GM18498 (cell line): ENCODE measurements at regions not wholly inside any gene's neighbourhood (a gene's known extent, or its start where the extent isn't known, plus 50 kb on each side); places are given as distances from the start of the nearest gene placed in this dataset.

Experiments
- ATAC-seq: cut with Tn5 transposase; IDR thresholded peaks from one replicate; pipeline ENCODE4 v1.9.1; 2021; ENCODE audit warnings: mild to moderate bottlenecking, moderate library complexity; ENCODE audit not compliant: unreplicated experiment

DNA sequence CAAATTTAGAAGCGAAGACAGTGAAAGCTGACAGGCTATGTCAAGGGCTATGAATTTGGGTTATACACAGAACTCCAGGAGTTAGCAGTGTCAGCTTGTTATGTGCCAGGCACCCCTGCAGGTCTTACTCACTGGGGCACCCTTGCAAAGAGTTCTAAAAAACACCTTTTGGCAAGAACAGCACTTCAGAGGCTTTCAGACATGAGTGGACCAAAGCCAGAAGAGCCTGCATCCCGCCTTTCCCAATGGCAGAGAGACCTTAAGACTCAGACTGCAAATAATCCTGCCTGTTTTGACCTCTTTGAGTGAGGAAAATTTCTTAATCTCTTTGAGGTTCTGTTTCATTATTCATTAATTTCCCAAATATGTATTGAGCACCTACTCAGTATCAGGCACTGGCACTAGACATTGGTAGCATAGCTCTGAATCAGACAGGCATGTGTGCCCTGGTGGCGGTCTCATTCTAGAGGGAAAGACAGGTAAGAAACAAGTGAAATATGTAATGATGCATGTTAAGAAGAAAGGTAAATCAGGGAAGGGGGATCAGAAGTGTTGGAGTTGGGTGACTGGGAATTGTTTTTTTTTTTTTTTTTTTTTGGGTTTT, 280.0 kb downstream of the KBTBD8 start:
- ATAC-seq = no peak

DNA sequence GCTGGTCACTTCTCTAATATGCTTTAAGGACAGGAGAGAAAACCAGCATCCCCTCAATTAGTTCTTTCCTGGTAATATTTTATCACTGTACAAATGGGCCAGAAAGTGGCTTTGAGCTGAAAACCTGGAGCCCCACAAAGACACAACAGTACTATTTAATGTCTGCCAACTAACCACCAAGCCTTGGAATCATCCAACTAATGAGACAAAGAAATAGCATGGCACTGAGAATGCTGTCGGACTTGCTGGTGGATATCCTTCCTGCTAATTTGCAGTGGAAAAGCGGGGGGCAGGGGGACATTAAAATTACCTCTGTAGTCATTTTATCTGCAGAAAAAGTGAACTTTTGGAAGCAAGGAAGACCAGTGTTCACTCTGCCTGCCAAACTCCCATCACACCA, 288.5 kb downstream of the KBTBD8 start:
- no peak for ATAC-seq

DNA sequence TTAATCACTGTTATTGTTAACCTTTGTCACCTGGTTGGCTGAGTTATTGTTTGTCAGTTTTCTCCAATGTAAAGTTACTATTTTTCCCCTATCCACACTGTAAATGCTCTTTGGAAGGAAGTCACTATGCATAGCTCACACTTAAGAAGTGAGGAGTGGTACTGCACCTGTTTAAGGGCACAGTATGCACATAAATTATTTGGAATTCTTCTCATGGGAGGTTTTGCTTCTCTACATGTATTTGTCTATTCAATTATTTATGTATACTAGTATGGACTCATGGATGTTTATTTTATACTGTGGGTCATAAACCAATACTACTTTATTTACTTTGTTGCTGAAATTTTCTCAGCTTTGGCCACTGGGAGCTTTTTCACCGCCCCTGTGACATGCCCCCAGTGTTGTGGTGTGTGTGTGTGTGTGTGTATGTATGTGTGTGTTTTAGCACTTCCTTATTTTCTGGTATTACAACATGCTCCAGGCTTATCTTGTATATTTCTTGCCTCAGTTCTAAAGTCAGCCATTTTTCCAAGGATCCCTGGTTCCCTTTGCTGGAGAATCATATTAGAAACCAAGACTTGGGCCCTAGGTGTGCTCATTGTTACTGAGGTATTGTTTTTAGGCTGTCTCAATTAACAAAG, 290.5 kb downstream of the KBTBD8 start:
- ATAC-seq = no peak

DNA sequence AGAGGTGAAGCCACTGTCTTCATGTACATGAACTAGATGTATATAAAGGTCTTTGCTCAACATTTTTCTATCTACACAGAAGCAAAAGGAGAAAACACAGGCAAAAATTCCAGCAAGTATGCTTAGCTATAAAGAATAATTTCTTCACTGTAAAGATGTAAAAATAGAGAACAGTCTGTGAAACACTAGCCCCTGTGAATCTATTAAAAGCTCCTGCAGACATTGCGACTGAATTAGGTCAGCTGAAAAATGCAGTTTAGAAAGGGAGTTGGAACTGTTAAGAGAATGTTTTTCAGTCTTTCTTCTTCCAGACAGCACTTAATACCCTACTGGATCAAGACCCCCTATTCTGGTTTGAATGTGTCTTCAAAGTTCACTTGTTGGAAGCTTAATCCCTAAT, 291.5 kb downstream of the KBTBD8 start:
- ATAC-seq = no peak

DNA sequence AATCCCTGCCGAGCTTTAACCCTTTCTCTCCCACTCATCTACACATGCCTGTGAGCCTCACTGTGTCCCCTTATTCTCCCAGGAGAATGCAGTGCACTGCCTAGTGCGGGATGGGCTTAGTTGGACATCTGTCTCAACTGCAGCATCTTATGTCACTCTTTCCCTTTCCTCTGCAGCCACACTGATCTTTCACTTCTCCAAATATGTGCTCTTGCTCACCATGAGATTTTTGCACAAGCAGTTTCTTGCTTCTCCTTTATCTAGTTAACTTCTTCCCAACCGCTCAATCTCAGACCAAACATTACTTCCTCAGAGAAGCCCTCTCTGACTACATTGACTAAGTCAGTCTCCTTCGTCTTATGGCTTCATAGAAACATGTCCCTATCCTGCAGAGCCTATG, 292.3 kb downstream of the KBTBD8 start:
- ATAC-seq = no peak

DNA sequence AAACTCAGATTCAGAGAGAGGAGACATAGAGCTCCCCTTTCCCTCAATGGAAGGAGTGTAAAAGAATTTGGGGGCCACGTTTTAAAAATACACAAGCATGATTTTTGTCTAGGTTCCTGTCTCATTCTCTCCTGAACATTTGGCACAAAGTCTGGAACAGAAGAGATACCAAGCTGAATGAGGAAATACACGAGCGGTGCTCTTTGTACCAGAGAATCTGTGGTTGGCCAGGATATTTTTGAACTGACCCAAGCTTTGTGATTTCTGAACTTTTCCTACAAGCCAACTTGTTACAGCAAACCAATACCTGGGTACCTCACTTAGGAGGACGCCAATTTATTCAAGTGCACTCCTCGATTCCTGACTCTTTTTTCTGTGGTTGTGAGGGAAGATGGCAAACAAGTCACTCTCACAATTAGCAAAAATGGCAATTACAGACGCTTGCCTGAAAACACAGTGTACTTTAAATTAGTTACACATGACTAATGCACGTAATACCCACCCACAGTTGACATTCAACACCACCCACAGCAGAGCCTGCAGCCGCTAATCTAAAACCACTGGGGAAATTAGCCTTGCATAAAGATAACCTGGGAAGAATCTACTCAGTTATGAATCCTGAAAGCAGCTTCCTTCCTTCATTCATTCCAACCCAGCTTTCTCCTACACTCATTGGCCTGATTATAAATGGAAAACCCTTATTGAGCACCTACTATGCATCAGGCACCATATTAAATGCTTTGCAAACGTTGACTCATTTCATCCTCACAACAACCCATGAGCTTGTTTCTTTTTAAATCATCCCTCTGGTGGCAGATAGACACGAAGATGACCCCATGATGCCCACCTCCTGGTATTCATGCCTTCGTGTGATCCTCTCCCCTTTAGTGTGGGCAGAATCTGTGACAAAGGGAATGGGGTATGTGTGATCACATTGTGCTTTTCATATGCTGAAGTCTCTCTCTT, 293.5 kb downstream of the KBTBD8 start:
- no peak for ATAC-seq

DNA sequence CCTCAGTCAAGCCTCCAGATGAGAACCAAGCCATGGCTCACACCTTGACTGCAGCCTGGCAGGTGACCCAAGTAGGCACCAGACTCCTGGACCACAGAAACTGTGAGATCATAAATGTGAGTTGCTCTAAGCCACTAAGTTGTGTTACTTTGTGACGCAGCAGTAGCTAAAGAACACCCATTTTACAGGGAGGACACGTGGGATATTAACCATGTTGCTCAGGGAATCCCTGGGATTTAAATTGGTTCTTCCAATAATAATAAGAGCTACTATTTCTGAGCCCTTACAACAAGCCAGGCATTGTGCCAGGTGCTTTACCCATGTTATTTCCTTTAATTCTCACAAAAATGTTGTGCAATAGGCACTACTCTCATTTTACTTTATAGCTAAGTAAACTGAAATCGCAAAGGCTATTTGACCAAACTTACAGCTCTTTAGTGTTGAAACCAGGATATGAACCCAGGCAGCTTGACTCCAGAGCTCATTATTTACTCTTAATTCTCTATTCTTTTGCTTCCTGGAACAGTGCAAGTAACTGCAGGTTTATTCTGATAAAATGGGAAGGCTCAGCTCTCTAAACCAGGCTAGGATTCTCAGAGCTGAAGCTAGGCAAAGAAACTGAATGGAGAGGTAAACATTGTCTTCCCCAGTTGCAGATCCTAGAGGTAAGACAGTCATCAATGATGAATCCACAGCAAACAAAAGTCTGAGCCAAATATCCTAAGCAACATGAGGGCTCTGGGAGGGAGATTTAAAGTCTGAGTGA, 294.4 kb downstream of the KBTBD8 start:
- no peak for ATAC-seq

DNA sequence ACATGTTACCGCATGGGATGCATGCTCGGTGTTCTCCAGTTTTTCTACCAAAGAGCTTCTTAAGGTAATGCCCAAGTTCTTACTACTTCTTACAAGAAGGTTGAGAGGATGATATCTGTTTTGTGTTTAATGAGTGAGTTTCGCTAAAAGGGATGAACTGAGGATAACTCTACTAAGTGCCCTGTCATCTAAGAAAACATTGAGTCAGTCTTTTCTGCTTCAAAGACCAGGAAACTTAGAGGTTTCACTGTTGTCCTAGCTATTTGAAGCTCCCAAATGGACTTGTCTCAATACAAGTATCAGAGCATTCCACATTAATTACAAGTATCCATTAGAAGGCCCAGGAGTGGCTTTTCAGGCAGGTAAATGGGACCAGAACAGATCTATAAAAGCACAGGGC, 296.2 kb downstream of the KBTBD8 start:
- ATAC-seq = no peak

DNA sequence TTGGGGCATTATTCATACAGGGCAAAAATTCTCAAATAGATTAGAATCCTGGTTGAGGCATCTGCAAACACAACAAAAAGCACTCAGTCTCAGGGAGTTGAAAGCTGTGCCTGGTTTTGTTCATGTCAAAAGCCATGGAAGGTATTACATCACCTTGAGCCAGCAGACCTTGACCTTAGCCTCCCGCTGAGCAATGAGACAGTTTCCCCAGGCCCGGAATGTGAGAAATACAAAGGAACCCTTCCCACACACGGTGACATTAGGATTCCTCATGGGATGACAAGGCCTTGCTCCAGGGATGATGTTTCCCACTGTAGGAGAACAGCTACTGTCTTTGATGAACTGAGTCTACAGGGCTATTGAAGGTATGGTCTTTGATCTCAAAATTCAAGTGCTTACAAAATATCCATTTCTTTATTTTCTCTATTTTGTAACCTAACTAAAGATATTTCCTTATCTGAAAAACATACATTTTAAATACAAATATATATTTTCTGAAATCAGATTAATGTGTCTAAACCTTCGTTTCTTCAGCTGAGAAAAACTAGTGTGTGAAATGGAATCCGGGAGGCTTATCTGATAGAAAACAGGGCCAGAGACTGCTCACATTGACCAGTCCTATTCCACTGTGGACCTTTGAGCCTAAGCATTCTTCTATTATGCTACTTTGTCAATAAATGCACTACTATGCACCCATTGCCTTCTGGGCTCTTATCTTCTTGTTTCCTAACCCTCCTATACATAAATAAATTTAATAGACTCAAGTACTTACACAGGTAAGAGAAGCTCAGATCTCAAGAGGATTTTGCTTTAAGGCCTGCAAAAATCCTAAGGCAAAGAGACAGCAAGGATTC, 298.2 kb downstream of the KBTBD8 start:
- no peak for ATAC-seq

DNA sequence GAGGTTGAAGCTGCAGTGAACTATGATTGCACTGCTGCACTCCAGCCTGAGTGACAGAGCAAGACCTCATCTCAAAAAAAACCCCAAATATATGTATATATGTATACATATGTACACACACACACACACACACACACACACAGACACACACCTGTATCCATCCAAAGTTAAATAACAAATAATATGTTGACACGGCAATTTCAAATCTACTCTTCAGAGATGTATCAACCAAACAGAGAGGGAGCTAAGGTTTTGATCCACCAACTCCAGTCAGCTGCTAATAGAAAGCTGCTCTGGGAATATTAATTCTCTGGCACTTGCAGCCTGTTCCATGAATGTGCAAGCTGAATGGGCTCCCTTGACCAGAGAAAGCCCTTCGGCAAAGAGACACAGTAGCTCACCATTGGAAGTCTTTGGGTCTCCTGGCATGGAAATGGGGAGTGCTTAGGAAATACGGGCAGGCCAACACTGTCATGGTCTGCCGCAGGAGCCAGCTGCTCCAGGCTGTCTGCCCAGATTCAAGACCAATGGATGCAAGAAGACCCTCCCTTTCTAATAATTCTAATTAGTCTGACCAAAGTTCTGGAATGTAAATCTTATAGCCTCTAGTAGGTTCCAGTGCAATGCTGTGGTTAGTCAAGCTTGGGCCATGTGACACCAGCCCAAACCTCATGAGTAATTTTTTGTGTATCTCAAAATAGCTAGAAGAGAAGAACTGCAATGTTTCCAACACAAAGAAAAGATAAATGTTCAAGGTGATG, 299.8 kb downstream of the KBTBD8 start:
- no peak for ATAC-seq

DNA sequence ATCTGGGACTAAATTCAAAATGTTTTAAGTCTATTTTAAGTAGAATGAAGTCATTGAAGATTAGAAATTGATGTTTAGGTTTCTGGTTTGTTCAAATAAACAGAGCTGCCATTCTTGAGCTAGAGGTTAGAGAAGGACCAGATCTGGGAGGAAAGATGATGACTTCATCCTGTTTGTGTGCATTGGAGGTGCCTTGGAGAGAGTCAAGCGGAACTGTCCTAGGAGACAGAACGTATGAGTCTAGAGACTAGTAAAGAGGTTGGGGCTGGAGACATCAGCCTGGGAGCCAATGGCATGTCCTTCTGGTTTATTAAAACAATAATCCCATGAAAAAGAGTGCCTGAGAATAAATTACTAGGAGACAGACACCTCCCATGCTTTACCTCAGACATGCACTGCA, 303.4 kb downstream of the KBTBD8 start:
- no peak for ATAC-seq

DNA sequence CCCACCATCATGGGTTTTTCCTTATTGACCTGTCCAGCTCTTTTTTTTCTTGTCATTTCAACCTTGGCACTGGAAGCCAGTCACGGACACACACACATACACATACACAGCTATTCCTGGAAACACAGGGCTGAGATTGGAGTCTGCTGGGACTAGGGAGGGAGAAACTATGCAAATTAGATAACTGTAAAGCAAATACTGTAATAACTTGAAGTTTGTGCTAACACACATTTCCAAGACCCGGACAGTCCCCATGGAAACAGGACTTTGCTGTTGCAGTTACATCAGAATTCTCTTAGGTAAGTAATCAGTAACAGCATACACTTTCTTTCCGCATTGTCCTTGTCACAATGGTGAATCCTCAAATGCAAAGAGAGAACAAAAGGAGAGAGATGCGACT, 304.4 kb downstream of the KBTBD8 start:
- no peak for ATAC-seq

DNA sequence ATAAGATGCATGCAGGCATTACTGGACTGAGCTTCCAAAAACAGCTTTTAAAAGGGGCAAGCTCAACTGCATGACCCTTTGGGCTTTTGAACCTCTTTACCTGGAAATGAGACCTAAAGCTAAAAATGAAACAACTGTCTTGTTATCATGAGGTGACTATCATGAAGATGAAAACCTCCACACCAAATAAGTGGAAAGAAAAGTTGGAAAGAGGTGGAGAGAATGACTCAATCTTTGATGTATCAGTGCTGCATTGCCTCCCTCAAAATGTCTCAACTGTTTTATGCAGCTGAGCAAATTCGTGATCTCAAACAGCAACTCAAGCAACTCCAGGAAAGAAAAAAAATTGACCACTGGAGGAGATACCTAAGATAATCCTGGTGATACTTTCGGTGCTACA, 307.1 kb downstream of the KBTBD8 start:
- ATAC-seq = no peak

DNA sequence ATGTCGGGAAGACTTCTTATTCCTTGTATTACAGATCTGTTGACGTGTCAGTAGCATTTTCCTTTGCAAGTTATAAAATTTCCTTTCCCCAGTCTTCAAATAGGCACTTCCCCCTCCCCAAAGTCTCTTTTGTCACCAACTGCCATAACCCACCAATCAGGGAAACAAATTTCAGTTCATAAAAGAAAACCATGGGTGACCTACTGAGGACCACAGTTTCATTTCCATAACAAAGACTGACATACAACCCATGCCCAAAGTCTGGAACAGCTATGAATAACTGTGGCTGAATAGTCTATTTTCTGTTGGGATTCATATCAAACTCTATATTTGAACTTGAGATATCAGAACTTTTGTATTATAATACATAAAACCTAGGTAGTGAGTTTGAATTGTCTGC, 307.8 kb downstream of the KBTBD8 start:
- no peak for ATAC-seq

DNA sequence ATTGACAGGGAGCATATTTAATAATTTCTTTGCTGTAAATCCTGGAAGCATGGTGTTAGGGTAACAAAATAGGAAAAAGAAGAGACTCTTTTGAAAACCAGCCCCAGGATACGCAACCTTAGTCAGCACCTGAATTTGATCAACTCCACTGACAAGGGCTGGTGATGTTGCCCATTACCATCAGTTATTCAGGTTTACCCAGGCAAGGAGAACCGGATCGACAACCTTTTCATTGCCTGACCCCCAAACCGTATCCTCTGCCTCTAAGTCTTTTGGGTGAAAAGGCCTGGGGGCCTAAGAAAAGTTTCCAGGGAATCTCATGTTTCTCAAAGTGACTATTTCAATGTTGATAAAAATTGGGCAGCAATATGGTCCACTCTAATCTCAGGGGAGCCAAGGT, 313.3 kb downstream of the KBTBD8 start:
- ATAC-seq = no peak

DNA sequence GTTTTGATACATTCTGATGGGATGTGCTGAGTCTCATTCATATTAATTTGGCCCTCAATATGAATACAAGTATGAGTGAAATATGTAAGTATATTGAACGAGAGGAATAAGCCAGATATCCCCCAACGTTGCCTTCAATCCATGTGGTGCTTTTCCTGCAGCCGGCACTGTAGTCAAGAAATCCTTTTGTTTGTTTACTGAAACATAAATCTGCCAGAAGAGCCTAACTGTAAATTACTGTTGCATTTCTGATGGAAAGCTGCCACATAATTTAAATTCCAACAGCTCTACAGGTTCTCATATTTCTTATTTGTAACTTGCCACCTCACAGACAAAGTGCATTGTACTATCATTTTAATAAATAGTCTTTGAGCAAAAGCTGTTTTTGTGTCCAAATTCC, 314.0 kb downstream of the KBTBD8 start:
- ATAC-seq = no peak

DNA sequence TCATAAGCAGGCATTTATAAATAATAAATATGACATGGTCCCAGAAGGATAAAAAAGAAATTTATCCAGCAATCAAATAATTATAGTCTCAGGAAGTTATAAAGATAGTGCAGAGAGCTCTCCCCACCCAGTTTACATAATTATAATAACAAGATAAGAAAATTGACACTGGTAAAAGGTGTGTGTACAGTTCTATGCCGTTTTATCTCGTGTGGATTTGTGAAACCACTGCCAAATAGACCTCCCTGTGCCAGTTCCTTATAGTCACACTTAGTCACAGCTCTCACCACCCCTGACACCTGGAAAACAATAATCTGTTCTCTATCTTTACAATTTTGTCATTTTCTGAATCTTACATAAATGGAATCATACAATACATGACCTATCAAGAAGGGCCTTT, 320.1 kb downstream of the KBTBD8 start:
- no peak for ATAC-seq

DNA sequence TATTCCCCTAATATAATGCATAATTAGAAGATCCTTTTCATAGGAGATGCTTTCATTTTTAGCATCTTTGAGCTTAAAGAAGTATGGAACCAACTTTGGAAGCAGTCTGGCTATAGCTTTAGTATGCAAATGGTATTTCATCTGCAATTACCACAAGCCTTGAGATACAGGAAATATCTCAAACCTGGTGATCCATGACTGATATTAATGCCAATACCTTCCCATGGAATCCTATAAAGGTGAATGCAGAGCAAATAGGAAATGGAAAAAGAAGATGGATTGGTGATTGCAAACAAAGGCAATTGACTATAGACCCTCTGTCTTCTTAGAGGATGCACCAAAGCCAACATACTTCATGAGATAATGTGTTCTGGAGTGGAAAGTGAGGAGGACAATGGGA, 326.4 kb downstream of the KBTBD8 start:
- no peak for ATAC-seq
